HCT116 (cell line): ENCODE measurements at regions not wholly inside any gene's neighbourhood (a gene's known extent, or its start where the extent isn't known, plus 50 kb on each side); places are given as distances from the start of the nearest gene placed in this dataset.

Experiments
- ATAC-seq: fragments of 200-7000 bp; cut with Tn5 transposase; 2 replicates; pipeline ENCODE4 v1.9.1; 2020; ENCODE audit warnings: mild to moderate bottlenecking, moderate library complexity
- BruUV-seq: library from RNA; stranded (reverse); fragments of 400-500 nt; replicated peaks from 2 replicates; lab custom pipeline; 2021; lab: Mats Ljungman, UMichigan
- CTCF ChIA-PET: fragments of 300-600 bp; sonication (Branson Sonifier 250); formaldehyde crosslinking; loops from one replicate; lab custom pipeline; 2021; ENCODE audit warnings: antibody characterized with exemption; lab: Charles Lee
- POLR2A ChIA-PET: fragments of 300-600, 350-600 bp; sonication (Branson Sonifier 250); formaldehyde crosslinking; loops from one replicate; lab custom pipeline; 2021; ENCODE audit warnings: antibody characterized with exemption; lab: Charles Lee
- RAD21 ChIA-PET, 2 experiments: fragments of 300-600 bp; sonication (Branson Sonifier 250); formaldehyde crosslinking; loops; one replicate each; lab custom pipeline; 2023; ENCODE audit warnings: low total read pairs in 2 of 2; ENCODE audit not compliant: uncharacterized antibody in 2 of 2, unreplicated experiment in 2 of 2, low non-redundant PET in 1 of 2; lab: Charles Lee
- DNase-seq: peaks from one replicate; pipeline ENCODE4 v3.0.0-alpha.2; 2010; ENCODE audit warnings: low read depth, low spot score
- H2AFZ ChIP-seq: fragments of 200-600 bp; shearing (Covaris generic), sonication (generic); 2 replicates; pipeline ENCODE4 v1.6.1; 2017; ENCODE audit warnings: low read depth, mixed run types, mixed read lengths, antibody characterized with exemption, low read length; ENCODE audit not compliant: poor library complexity, severe bottlenecking
- H3K27ac ChIP-seq: 2 replicates; pipeline ENCODE4 v1.5.1; 2012; ENCODE audit warnings: low read depth, low read length
- H3K27me3 ChIP-seq: fragments of 200-600 bp; sonication (generic); 2 replicates; pipeline ENCODE4 v1.6.1; 2016; ENCODE audit warnings: mixed run types, low read length, mixed read lengths; ENCODE audit not compliant: insufficient read depth
- H3K36me3 ChIP-seq, 2 experiments: fragments of 200-500 bp in 1 of 2; fragments of 200-600 bp in 1 of 2; sonication (Bioruptor generic) in 1 of 2; sonication (generic) in 1 of 2; 2 replicates each; pipeline versions ENCODE4 v1.5.1 to v1.6.1; 2014 to 2016; ENCODE audit warnings: low read length in 2 of 2, inconsistent platforms in 1 of 2, mixed read lengths in 1 of 2, mixed run types in 1 of 2; ENCODE audit not compliant: insufficient read depth in 2 of 2, control insufficient read depth in 1 of 2
- H3K4me1 ChIP-seq, 2 experiments: fragments of 200-600 bp in 1 of 2; sonication (generic) in 1 of 2; 2 replicates each; pipeline versions ENCODE4 v1.5.1 to v1.6.1; 2012 to 2017; ENCODE audit warnings: low read length in 2 of 2, inconsistent platforms in 1 of 2, mild to moderate bottlenecking in 1 of 2, mixed read lengths in 1 of 2, mixed run types in 1 of 2, moderate library complexity in 1 of 2; ENCODE audit not compliant: insufficient read depth in 2 of 2, control insufficient read depth in 1 of 2
- H3K4me2 ChIP-seq: fragments of 200-600 bp; sonication (generic); 2 replicates; pipeline ENCODE4 v1.6.1; 2017; ENCODE audit warnings: mixed run types, low read length, mixed read lengths
- H3K4me3 ChIP-seq, 2 experiments: fragments of 200-600 bp in 1 of 2; sonication (generic) in 1 of 2; replicated peaks in 1 of 2; 2 replicates each; pipeline ENCODE4 v1.5.1; 2011 to 2016; ENCODE audit warnings: low read length in 2 of 2, control low read depth in 1 of 2, low read depth in 1 of 2, mild to moderate bottlenecking in 1 of 2, mixed read lengths in 1 of 2, mixed run types in 1 of 2
- H3K79me2 ChIP-seq: fragments of 200-600 bp; sonication (generic); 2 replicates; pipeline ENCODE4 v1.6.1; 2017; ENCODE audit warnings: mild to moderate bottlenecking, mixed run types, low read length, moderate library complexity, mixed read lengths; ENCODE audit not compliant: insufficient read depth
- H3K9ac ChIP-seq: fragments of 200-600 bp; sonication (generic); 2 replicates; pipeline ENCODE4 v1.6.1; 2016; ENCODE audit warnings: low read length, mixed read lengths
- H3K9me2 ChIP-seq: fragments of 200-600 bp; sonication (generic), shearing (Covaris generic); 2 replicates; pipeline ENCODE4 v1.6.1; 2017; ENCODE audit warnings: mixed run types, mild to moderate bottlenecking, moderate library complexity; ENCODE audit not compliant: insufficient read depth
- H3K9me3 ChIP-seq, 2 experiments: fragments of 200-500 bp in 1 of 2; fragments of 200-600 bp in 1 of 2; sonication (Bioruptor generic) in 1 of 2; sonication (generic) in 1 of 2; 2 replicates each; pipeline ENCODE4 v1.6.1; 2014 to 2017; ENCODE audit warnings: low read length in 2 of 2, mixed read lengths in 2 of 2, inconsistent platforms in 1 of 2, low read depth in 1 of 2, mild to moderate bottlenecking in 1 of 2, mixed run types in 1 of 2, moderate library complexity in 1 of 2; ENCODE audit not compliant: control insufficient read depth in 1 of 2, insufficient read depth in 1 of 2
- H4K20me1 ChIP-seq: fragments of 200-600 bp; sonication (generic), shearing (Covaris generic); 2 replicates; pipeline ENCODE4 v1.6.1; 2017; ENCODE audit warnings: mixed run types, mild to moderate bottlenecking, moderate library complexity; ENCODE audit not compliant: insufficient read depth
- CBX3 ChIP-seq: IDR thresholded peaks from 2 replicates; pipeline ENCODE4 v1.6.1; 2012; ENCODE audit warnings: low read depth
- CEBPB ChIP-seq: IDR thresholded peaks from 2 replicates; pipeline ENCODE4 v1.6.1; 2012; ENCODE audit warnings: low read depth
- EGR1 ChIP-seq: IDR thresholded peaks from 2 replicates; pipeline ENCODE4 v1.6.1; 2012; ENCODE audit warnings: low read depth
- ELF1 ChIP-seq: IDR thresholded peaks from 2 replicates; pipeline ENCODE4 v1.6.1; 2012; ENCODE audit warnings: low read depth, borderline replicate concordance
- EZH2 ChIP-seq: fragments of 200-600 bp; sonication (generic); IDR thresholded peaks from 2 replicates; pipeline ENCODE4 v1.6.1; 2017; ENCODE audit warnings: antibody characterized with exemption, mixed run types
- EZH2phosphoT487 ChIP-seq: fragments of 200-600 bp; IDR thresholded peaks from 2 replicates; pipeline ENCODE4 v1.6.1; 2018; ENCODE audit warnings: antibody characterized with exemption, borderline replicate concordance
- FOSL1 ChIP-seq: IDR thresholded peaks from 2 replicates; pipeline ENCODE4 v1.6.1; 2012; ENCODE audit warnings: low read depth
- JUND ChIP-seq: IDR thresholded peaks from 2 replicates; pipeline ENCODE4 v1.6.1; 2012
- POLR2AphosphoS5 ChIP-seq: IDR thresholded peaks from 2 replicates; pipeline ENCODE4 v1.6.1; 2011; ENCODE audit warnings: mild to moderate bottlenecking, low read depth, low read length, moderate library complexity
- RAD21 ChIP-seq: IDR thresholded peaks from 2 replicates; pipeline ENCODE4 v1.6.1; 2012; ENCODE audit warnings: low read depth, mild to moderate bottlenecking
- SIN3A ChIP-seq: IDR thresholded peaks from 2 replicates; pipeline ENCODE4 v1.6.1; 2012; ENCODE audit warnings: low read depth
- TCF7L2 ChIP-seq: IDR thresholded peaks from 2 replicates; pipeline ENCODE4 v1.7.0; 2011; ENCODE audit warnings: borderline replicate concordance, inconsistent platforms; ENCODE audit not compliant: insufficient read depth, insufficient read length; ENCODE audit errors: extremely low read depth
- YY1 ChIP-seq: IDR thresholded peaks from 2 replicates; pipeline ENCODE4 v1.6.1; 2011; ENCODE audit warnings: low read length, low read depth, moderate library complexity, mild to moderate bottlenecking; ENCODE audit not compliant: insufficient replicate concordance; ENCODE audit errors: extremely low read depth
- ZFX ChIP-seq: fragments of 450-650 bp; IDR thresholded peaks from 2 replicates; pipeline ENCODE4 v1.6.1; 2017
- ZNF274 ChIP-seq: fragments of 200-500 bp; sonication (Bioruptor generic); IDR thresholded peaks from 2 replicates; pipeline ENCODE4 v1.6.1; 2014; ENCODE audit warnings: mild to moderate bottlenecking, low read depth, low read length, inconsistent platforms
- intact Hi-C: fragments of 100-400 bp; cut with micrococcal nuclease; formaldehyde crosslinking; loops from 2 replicates; pipeline ENCODE4 v1.10.0; 2022
- TF ChIP-seq, protein P1 (sequence below): IDR thresholded peaks from 2 replicates; pipeline ENCODE4 v1.6.1; 2011; ENCODE audit warnings: mild to moderate bottlenecking, low read length, moderate library complexity; ENCODE audit not compliant: insufficient replicate concordance; ENCODE audit errors: extremely low read depth
- TF ChIP-seq, protein P2 (sequence below): IDR thresholded peaks from 2 replicates; pipeline ENCODE4 v1.6.1; 2012
- TF ChIP-seq, protein P3 (sequence below): IDR thresholded peaks from 2 replicates; pipeline ENCODE4 v1.6.1; 2012

DNA sequence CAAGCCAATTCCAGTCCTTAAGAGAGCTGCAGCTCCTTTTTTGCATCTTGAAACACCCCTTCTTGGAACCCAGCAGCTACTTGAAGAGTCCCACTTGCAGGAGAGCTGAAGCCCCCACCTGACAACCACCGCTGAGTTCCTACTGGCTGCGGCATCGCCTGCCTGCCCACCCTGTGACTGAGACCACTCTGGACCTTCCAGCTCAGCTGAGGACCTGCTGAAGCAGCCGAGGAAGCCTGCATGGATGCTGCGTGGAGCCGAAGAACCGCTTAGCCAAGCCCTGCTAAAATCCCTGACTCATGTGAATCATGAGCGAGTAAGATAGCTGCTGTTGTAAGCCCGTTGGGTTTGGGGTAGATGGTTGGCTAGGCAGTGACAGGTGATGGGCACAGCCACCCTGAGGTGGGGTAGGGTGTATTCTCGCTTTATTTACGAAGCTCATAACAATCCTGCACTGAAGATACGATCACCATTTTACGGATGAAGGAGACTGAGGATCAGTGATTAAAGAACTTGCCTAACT, 78.4 kb downstream of the INHBB start:
- intact Hi-C loops: no loop called here

More for the DNA sequence above, 78.4 kb downstream of the INHBB start:
- Histone ChIP-seq H3K9me3 (no peaks in the 10 kb centered on the region), H4K20me1 (no peaks in the 10 kb centered on the region), H3K4me2 (no peak overlapping the region), H3K27ac (no peak overlapping the region), H2AFZ (no peak overlapping the region), H3K27me3 (peaks cover 24% of the 10 kb centered on the region; the same call in 1 of the 2 replicates), H3K4me1 (no peaks in the 10 kb centered on the region), H3K36me3 (no peaks in the 10 kb centered on the region), H3K9me2 (no peaks in the 10 kb centered on the region), H3K4me3 (no peak overlapping the region), H3K79me2 (no peaks in the 10 kb centered on the region), H3K9ac (no peak overlapping the region)
- POLR2A ChIA-PET: no interaction called here
- RAD21 ChIA-PET: no interaction called here
- TF ChIP-seq TCF7L2 (no peak), YY1 (no peak), EZH2phosphoT487 (no peak), EGR1 (no peak), CEBPB (no peak), ELF1 (no peak), ZNF274 (no peak), RAD21 (no peak), ZFX (no peak), FOSL1 (no peak), JUND (no peak), EZH2 (no peak), CBX3 (no peak), SIN3A (no peak), POLR2AphosphoS5 (no peak)
- TF ChIP-seq, protein P1, sequence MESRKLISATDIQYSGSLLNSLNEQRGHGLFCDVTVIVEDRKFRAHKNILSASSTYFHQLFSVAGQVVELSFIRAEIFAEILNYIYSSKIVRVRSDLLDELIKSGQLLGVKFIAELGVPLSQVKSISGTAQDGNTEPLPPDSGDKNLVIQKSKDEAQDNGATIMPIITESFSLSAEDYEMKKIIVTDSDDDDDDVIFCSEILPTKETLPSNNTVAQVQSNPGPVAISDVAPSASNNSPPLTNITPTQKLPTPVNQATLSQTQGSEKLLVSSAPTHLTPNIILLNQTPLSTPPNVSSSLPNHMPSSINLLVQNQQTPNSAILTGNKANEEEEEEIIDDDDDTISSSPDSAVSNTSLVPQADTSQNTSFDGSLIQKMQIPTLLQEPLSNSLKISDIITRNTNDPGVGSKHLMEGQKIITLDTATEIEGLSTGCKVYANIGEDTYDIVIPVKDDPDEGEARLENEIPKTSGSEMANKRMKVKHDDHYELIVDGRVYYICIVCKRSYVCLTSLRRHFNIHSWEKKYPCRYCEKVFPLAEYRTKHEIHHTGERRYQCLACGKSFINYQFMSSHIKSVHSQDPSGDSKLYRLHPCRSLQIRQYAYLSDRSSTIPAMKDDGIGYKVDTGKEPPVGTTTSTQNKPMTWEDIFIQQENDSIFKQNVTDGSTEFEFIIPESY: no peak
- TF ChIP-seq, protein P2, sequence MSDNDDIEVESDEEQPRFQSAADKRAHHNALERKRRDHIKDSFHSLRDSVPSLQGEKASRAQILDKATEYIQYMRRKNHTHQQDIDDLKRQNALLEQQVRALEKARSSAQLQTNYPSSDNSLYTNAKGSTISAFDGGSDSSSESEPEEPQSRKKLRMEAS: no peak
- TF ChIP-seq, protein P3, sequence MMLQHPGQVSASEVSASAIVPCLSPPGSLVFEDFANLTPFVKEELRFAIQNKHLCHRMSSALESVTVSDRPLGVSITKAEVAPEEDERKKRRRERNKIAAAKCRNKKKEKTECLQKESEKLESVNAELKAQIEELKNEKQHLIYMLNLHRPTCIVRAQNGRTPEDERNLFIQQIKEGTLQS: no peak
- ATAC-seq: no peak
- BruUV-seq: no TSS peak
- CTCF ChIA-PET: no interaction called here
- DNase-seq: no peak
